ENCODE measurements at regions not wholly inside any gene's neighbourhood (a gene's known extent, or its start where the extent isn't known, plus 50 kb on each side); places are given as distances from the start of the nearest gene placed in this dataset.

DNA sequence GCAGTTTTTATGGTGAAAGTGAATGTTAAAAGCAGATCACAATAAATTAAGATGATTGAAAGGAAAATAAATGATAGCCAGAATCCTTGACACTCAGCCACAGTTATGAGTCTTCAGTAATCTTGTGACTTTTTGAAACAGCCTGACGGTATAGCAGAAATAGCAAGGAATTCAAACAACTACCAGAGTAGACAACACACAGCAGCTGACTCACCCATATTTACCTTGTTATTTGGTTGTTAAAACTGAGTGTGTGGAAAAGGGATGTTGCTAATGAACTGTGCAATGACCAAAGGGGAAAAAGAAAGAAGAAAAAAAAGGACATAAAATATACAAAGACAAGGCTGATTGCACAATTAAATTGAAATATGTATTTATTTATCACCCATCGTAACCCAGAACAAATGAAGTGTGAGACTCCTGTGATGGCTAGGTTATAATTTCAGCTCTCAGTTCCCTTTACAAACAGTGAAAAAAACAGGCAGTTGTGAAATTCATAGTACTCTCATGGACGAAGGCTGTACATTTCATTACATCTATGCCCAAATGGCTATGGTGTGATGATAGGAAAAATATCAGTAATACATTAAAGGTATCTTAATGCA is 1023.0 kb upstream of the SORCS1 start:
- TF ChIP-seq, protein P1, sequence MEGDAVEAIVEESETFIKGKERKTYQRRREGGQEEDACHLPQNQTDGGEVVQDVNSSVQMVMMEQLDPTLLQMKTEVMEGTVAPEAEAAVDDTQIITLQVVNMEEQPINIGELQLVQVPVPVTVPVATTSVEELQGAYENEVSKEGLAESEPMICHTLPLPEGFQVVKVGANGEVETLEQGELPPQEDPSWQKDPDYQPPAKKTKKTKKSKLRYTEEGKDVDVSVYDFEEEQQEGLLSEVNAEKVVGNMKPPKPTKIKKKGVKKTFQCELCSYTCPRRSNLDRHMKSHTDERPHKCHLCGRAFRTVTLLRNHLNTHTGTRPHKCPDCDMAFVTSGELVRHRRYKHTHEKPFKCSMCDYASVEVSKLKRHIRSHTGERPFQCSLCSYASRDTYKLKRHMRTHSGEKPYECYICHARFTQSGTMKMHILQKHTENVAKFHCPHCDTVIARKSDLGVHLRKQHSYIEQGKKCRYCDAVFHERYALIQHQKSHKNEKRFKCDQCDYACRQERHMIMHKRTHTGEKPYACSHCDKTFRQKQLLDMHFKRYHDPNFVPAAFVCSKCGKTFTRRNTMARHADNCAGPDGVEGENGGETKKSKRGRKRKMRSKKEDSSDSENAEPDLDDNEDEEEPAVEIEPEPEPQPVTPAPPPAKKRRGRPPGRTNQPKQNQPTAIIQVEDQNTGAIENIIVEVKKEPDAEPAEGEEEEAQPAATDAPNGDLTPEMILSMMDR (IDR thresholded peaks at IDR 0.05), result no peak
- TF ChIP-seq CEBPB (IDR thresholded peaks at IDR 0.05) (no peak), POLR2A (IDR thresholded peaks at IDR 0.05; ENCODE audit: low read length) (no peak), RFX5 (IDR thresholded peaks at IDR 0.05) (no peak), EP300 (IDR thresholded peaks at IDR 0.05) (no peak), FOXS1 (CRISPR knock-in tag; IDR thresholded peaks at IDR 0.05) (no peak), RCOR1 (IDR thresholded peaks at IDR 0.05; ENCODE audit: low read depth, low read length) (no peak), MAFK (IDR thresholded peaks at IDR 0.05; ENCODE audit: partially characterized antibody) (no peak), ZFP36 (IDR thresholded peaks at IDR 0.05; ENCODE audit: borderline replicate concordance, partially characterized antibody) (no peak), SREBF2 (IDR thresholded peaks at IDR 0.05) (no peak), HOXB13 (CRISPR knock-in tag; IDR thresholded peaks at IDR 0.05; ENCODE audit: low read depth) (no peak), RAD21 (conservative IDR thresholded peaks at IDR 0.05 in 1 of 2, IDR thresholded peaks at IDR 0.05 in 1 of 2) (no peak)
- TF ChIP-seq, protein P2, sequence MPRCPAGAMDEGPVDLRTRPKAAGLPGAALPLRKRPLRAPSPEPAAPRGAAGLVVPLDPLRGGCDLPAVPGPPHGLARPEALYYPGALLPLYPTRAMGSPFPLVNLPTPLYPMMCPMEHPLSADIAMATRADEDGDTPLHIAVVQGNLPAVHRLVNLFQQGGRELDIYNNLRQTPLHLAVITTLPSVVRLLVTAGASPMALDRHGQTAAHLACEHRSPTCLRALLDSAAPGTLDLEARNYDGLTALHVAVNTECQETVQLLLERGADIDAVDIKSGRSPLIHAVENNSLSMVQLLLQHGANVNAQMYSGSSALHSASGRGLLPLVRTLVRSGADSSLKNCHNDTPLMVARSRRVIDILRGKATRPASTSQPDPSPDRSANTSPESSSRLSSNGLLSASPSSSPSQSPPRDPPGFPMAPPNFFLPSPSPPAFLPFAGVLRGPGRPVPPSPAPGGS (IDR thresholded peaks at IDR 0.05), result no peak
- TF ChIP-seq, protein P3, sequence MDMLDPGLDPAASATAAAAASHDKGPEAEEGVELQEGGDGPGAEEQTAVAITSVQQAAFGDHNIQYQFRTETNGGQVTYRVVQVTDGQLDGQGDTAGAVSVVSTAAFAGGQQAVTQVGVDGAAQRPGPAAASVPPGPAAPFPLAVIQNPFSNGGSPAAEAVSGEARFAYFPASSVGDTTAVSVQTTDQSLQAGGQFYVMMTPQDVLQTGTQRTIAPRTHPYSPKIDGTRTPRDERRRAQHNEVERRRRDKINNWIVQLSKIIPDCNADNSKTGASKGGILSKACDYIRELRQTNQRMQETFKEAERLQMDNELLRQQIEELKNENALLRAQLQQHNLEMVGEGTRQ (IDR thresholded peaks at IDR 0.05), result no peak
